NCI-H128 (cell line): ENCODE measurements at regions not wholly inside any gene's neighbourhood (a gene's known extent, or its start where the extent isn't known, plus 50 kb on each side); places are given as distances from the start of the nearest gene placed in this dataset.
"Not testable (repeated sequence)": the region's sequence is repeated elsewhere in the genome, so short reads cannot be mapped to it uniquely, and the experiment has no call there.

Source experiments
- DNase-seq: peaks from one replicate; lab custom pipeline; 2025; ENCODE audit not compliant: unreplicated experiment; lab: John Stamatoyannopoulos, UW

DNA sequence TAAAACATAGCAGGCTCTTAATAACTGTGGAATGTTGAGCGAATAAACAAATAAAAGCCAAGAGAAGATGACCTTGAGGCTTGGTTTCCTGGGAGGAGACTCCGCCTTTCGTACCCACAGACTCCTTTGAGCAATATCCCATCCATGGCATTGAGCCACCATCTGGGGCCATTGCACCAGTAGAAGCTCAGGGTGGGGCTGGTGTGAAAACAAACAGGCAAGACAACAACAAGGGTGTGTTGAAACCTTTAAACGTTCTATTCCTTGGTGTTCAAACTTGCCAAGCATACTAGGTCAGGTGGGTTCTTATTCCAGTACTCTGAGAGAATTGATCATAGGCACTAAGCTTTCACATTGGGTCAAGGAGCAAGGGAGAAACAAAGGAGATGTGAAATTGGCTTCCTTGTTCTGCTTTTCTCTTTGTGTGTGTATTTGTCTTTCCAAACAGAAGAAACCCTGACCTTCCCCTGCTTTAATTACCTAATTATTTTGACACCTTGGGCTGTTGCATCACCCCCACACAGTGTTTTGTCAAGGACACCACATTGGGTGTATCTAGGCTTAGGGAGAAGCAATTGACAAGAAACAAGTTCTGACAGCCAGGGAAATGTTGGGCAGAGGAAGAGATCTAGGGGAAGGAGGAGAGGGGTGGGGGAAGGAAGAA lies 105.1 kb upstream of the BCL6 start:
- no peak for DNase-seq

DNA sequence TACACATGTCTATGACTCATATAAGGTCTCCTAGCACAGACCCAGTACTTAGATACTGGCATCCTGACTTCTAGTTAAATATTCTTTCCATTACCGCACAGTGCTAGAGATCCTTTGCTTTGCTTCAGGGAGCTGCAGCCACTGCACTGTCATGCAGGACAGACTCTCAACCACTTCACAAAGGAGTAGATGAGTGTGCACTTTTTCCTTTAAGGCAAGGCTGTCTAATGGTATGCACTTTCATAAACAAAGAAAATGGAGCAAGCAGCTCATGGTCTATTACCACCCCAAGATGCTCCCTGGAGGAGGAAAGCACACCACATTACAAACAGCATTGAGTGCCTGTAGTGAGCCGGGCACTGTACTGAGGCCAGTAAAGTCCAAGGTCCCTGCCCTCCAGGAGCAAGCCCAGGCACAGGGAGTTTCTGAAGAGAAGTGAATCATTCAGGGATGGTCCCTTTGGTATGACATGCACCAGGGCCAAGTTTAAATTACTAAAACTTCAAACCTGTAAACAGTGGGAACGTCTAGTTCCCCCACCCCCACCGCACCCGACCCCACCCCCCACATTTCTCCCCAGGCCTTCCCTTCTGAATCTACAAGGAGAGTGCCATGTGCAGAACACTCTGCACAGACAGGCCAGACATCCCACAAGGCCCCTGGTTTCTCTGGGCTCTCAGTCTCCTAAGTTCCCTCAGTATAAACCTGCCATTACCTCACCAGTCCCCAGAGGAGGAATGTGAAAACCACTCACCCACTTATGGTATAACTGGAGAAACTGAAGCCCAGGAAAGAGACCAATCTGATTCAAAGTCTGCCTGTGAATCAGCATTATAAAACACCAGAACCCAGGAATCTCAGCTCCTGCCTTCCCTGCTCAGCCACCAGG lies 107.8 kb upstream of the BCL6 start:
- no peak for DNase-seq

DNA sequence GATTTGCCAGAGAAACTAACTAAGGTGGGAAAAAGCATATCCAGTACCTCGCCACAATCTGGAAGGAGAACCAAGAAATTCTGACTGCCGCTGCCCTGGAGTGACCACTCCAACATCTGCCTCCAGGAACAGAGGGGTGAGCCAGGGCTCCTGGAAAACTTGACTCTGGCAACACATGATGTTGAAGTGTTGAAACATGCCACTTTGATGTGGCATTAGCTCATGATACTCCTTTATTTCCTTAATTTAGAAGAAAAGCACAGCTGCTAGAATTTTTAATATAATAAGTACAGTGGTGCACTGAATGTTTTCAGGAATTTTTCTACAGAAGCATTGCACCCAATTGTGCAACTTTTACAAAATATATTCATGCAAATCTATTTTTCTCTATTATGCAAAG lies 109.9 kb upstream of the BCL6 start:
- no peak for DNase-seq

DNA sequence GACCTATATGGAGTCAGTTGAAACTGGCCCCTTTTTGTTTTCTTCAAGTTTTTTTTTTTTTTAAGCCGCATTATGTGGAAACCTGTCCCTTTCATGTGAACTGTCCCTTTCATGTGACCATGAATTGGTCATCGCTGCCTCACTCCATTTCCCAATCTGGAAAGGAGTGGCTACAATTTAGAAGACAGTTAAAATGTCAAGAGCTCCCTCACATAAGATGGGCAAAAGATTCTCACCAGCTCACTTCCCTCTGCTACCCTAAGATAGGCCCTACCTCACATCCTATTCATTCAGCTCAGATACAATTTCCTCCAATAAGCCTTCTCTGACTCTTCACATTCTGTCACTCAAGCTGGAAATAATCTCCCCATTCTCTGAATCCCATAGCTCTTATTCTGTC lies 111.3 kb upstream of the BCL6 start:
- DNase-seq = no peak

DNA sequence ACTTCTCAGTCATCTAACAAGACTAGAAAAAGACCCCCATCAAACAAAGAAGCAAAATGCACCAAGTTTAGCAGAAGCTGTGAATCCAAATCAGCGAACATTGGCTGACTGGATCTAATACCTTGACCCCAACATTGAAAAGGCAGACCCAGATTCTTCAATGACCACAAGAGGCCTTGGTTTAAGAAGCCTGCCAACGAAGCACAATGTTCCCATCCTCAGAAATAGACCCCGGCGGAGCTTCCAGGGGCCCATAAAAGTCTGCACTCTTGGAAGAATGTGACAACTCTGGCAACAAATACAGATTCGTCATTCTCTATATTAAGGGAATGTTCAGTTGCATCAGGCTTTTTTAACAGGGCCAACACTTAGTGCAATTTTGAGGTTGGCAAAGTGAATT lies 112.8 kb upstream of the BCL6 start:
- no peak for DNase-seq

DNA sequence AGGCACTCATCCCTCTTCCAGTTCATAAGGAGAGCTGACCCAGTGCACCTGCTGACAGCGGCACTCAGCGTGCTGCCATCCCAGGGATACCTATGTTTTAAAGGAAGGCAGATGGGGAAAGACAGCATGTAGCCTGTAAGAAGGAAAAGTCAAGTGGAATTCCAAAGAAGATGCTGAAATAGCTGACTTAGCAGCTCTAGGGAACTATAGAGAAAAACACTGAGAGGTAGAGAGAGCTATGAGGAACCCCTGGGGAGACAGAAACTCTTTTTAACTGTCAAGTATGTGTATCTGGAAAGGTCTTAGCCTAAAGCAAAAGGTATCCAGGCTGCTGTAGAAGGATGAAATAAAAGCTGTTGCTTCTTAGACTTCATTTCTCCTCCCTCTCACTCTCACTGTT lies 113.4 kb upstream of the BCL6 start:
- no peak for DNase-seq

DNA sequence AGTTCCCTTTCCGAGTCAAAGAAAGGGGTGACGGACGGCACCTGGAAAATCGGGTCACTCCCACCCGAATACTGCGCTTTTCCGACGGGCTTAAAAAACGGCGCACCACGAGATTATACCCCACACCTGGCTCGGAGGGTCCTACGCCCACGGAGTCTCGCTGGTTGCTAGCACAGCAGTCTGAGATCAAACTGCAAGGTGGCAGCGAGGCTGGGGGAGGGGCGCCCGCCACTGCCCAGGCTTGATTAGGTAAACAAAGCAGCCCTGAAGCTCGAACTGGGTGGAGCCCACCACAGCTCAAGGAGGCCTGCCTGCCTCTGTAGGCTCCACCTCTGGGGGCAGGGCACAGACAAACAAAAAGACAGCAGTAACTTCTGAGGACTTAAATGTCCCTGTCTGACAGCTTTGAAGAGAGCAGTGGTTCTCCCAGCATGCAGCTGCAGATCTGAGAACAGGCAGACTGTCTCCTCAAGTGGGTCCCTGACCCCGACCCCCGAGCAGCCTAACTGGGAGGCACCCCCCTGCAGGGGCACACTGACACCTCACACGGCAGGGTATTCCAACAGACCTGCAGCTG lies 117.5 kb upstream of the BCL6 start:
- DNase-seq = not testable (repeated sequence)

DNA sequence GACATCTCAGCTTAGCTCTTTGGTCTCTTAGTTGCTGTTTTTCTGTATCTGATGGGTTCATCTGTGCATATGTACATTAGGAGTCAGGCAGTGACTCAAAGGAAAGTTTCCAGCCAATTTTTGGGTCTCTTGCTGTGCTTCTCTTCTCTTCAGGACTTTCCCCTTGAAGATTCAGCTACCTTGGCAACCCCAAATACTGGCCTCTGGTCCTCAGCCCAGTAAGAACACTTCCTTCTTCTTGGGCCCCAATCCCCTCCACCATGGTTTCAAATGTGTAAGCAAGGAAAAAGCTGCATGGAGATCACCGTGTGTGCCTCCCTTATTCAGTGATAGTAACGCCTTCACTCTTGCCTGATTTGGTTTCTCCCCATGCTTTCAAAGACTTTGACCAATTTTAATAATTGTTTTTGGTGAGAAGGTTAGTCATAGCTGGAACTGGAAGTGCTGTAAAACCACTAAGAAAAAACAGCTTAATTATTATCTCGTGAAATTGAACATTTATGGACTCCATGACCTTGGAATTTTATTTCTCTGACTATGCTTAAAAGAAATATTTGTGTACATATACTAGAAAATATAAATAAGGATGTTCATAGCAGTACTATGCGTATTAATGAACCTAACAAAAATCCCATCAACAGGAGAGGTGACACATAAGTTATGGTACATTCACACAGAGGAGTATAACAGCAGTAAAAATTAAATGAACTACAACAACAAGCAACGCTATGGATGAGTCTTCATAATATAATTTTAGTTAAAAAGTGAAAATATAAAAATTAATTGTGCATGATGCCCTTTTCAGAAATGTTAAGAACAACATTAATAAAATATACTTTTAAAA lies 125.3 kb upstream of the BCL6 start:
- no peak for DNase-seq

DNA sequence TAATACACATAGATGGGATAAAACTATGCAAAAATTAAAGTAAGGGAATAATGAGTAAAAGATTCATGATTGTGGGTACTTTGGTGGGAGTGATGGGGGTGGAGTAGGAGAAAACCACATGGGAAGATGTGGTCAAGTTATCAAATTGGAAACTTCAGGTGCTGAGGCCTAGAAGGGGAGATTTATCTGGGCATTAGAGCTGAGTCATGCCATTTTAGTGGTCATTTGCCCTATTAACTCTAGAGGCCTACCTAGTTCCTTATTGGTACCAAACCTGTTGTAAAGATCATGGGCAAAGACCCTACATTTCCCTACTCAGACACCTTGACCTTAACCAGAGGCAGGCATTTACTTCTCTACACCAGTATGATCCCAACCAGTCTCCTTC lies 125.9 kb upstream of the BCL6 start:
- DNase-seq = no peak

DNA sequence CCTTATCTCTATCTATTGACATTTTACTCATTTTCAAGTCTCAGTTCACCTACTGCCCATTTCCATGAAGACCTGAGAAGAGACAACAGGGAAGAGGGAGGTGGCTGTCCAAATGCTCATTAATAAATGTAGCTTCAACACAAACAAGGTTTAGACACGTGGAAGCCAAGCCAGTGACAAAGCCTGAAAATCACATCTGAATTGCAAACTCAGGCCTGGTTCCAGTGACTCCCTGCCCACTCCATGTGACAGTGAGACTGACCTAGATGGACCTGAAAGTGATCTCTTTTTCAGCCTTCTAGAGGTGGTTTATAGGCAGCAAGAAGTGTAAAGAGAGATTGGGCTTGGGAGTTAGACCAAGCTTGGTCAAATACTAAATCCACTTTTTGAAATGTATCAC lies 126.6 kb upstream of the BCL6 start:
- DNase-seq = no peak

DNA sequence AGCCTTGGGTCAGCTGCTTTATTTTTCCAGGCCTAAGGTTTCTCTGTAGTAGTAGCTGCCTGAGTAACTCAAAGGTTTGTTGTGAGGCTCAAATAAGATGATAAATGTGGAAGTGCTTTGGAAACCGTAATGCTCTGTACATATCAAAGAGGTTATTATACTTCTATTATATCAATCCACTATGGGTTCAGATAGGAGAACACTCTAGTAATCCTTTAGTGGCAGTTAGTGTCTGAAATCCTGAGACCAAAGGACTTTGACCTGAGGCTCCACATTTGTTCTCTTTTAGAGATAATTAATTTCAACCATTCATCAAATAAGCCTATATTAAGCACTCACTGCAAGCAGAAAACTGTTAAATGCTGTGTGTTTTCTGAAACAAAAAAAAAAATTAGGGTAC lies 128.6 kb upstream of the BCL6 start:
- no peak for DNase-seq

DNA sequence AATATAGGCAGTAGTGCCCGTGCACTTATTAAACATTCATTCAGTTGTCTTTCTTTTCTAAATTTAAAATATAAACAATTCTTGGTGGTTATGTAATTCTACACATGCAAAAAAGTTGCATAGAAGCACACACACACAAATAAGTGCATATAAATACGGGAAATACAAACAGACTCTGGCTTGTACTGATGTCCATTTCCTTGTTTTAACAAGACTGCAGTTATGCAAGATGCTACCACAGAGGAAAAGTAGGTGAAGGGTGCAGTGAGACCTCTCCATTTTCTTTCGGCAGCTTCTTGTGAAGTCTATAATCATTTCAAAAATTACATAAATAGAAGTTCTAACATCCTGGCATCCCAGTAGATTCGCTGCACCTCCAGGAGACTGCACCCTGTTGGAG lies 130.6 kb upstream of the BCL6 start:
- DNase-seq = no peak

DNA sequence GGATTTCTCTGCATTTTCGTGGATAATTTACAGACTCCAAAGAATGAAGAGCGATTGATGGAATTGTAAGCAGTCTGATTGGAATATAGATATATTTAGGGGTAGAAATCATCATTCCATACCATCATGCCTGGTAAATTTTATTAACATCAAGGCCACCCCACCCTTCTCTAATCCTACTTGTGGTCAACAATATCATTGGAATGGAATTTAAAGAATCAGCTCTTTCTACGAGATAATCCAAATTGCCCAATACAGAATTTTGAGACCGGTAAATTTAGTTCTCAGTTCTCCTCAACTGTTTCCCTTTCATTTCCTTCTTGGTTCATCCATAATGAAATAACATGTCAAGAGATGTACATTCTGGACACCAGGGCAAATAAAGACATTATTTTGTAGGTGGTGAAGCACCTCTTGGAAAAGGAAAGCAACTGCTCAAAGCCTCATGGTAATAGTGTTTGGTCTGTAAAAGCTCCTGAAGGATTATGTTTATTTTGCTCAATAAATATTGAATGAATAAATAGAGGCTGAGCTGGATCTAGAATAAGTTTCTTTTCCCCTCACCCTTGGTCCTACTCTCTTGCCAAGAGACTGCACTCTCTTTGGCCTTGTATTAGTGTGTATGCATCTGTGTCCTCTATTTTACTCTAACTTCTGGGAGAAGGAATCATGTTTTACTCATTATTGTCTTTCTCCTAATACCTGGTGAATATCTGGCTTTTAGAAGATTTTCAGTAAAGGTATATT lies 133.7 kb upstream of the BCL6 start:
- no peak for DNase-seq

DNA sequence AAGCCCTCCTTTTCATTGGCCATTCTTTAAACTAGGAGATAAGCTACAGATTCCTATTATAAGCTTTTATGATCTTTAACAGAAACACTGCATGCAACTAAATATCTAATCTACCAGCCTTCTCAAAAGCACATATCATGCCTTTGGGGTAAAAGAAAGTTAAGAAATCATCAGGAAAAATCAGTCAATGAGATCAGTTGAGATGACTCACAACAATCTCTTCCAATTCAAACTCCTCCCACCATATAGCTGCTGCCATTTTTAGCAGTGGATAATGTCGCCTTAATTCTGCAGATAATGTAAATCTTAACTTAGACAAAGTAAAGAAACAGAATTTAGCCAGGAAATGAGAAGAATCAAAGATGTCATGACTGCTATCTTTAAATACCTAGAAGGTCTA lies 135.2 kb upstream of the BCL6 start:
- no peak for DNase-seq

DNA sequence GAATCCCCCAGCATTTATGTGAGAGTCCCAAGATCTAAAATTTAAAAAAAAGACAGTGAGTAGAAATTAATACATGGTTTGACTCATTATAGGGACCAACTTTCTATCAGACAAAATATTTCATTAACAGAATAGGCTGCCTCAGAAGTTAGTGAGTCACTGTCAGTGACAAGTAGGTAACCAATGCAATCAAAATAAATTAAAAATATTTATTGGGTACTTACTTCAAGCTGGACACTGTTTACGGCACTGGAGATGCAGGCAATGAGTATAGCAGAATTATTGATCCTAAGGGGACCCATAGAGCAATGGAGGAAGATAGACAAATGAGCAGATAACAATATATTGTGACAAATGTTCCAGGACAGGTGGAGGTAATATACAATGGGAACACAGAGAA lies 135.6 kb upstream of the BCL6 start:
- no peak for DNase-seq

DNA sequence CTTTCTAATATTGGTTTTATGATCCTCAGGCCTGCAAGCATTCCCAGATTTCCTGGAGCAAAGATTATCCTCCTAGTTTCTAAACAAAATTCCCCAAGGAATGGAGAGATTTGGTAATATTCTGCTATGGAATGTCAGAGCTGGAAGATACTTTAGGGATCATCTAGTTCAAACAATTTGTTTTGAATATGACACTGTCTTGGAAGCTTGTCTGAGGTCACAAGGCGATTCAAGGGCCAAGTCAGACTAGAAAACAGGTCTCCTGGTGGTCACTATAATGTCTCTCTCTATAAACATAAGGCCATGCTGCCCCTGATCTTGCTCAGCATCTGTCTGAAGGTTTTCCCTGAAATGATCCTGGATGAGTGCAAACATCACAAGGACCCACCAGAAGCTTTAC lies 143.4 kb upstream of the BCL6 start:
- no peak for DNase-seq

DNA sequence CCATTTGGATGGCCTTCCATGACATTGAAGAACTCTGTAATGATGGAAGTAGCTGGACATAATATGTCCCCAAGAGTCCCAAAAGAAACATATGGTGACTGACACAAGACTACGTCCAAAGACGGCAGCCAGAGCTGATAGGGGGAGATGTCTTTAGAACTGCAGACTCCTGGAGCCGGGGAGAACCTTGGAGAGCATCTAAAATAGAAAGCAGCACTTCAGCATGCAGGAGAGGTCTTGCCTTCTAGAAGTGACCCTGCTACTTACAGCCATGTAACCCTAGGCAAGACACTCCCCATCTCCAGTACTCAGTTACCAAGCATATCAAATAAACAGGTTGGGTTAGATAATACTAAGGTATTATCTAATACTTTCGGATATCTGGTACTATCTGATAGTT lies 143.8 kb upstream of the BCL6 start:
- no peak for DNase-seq

DNA sequence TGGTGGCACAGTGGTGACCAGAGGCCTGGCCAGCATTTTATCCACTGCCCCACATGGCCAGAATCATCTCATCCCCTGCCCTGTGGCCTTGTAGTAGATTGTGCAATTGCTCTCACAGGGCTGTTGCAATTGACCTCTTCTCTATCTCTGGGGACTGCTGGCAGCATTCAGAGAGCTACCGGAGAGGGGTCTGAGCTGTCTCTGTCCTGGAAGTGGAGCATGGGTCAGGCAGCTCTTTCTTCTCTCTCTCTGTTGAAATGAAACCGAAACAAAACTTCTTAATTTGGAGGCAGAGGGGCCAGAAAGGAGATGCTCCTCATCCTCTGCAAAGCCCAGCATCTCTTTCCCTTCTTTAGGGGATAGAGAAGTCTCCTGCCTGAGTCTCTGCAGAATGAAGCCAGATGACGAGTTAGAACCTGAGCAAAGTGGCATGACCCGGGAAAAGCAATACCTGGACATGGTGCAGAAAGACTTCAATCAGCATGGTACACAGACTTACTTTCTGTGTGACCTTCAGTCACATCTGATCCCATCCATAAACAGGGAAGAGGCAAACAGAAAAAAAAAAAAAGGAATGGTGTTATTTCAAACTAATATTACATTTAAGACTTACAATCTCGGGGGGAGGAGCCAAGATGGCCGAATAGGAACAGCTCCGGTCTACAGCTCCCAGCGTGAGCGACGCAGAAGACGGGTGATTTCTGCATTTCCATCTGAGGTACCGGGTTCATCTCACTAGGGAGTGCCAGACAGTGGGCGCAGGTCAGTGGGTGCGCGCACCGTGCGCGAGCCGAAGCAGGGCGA lies 144.5 kb upstream of the BCL6 start:
- DNase-seq = no peak

DNA sequence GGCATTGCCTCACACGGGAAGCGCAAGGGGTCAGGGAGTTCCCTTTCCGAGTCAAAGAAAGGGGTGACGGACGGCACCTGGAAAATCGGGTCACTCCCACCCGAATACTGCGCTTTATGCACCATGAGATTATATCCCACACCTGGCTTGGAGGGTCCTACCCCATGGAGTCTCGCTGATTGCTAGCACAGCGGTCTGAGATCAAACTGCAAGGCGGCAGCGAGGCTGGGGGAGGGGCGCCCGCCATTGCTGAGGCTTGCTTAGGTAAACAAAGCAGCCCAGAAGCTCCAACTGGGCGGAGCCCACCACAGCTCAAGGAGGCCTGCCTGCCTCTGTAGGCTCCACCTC lies 145.1 kb upstream of the BCL6 start:
- DNase-seq = not testable (repeated sequence)

DNA sequence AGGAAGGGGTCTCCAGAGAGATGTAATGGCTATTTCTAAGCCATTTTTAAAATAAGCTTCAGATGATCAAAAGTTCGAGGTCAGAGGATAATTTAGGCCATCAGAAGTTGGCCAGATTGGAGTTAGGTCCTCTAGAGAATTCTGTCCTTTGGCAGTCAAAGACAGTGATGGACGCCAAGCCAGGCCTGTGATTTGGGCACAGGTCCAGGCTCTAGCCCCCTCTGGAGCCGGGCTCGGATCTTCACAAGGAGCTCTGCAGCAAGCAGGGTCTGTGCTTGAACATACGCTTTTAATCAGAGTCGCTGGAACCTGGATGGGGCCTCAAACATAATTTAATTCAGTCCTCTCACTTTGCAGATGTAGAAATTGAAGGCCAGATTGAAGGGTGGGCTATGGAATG lies 151.4 kb upstream of the BCL6 start:
- no peak for DNase-seq
